ENCODE measurements at regions not wholly inside any gene's neighbourhood (a gene's known extent, or its start where the extent isn't known, plus 50 kb on each side); places are given as distances from the start of the nearest gene placed in this dataset.

GRCh38 chr14:22163051-22163450 is 426.0 kb downstream of the DAD1 start:
- TF ChIP-seq CTCF (IDR thresholded peaks at IDR 0.05) (no peak), EZH2 (IDR thresholded peaks at IDR 0.05; ENCODE audit: borderline replicate concordance, insufficient read depth, low read depth, low read length, poor library complexity, severe bottlenecking) (no peak)
